CD4-positive, alpha-beta T cell treated with Interleukin-4 for 1 hour (primary cell): ENCODE measurements at regions not wholly inside any gene's neighbourhood (a gene's known extent, or its start where the extent isn't known, plus 50 kb on each side); places are given as distances from the start of the nearest gene placed in this dataset.

Source experiments
- DNase-seq, 2 donors: peaks; one replicate each; pipeline ENCODE4 v3.0.0-alpha.2; 2020 to 2022

- no peak for DNase-seq
Measured at GRCh38 chr5:89044674-89045200, 161.8 kb upstream of the MEF2C start.

GRCh38 chr5:89043676-89044075, 160.7 kb upstream of the MEF2C start:
- no peak for DNase-seq

GRCh38 chr5:89042746-89043145, 159.8 kb upstream of the MEF2C start:
- no peak for DNase-seq

GRCh38 chr5:89041976-89042375, 159.0 kb upstream of the MEF2C start:
- DNase-seq, result no peak

- DNase-seq, result no peak
Measured at GRCh38 chr5:89041249-89041779, 158.3 kb upstream of the MEF2C start.

GRCh38 chr5:89036704-89037489, 153.9 kb upstream of the MEF2C start:
- DNase-seq, result no peak

- no peak for DNase-seq
Measured at GRCh38 chr5:89036166-89036565, 153.2 kb upstream of the MEF2C start.

GRCh38 chr5:89034588-89034987, 151.6 kb upstream of the MEF2C start:
- DNase-seq, result no peak

GRCh38 chr5:89030798-89031197, 147.8 kb upstream of the MEF2C start:
- DNase-seq, result no peak

- no peak for DNase-seq
Measured at GRCh38 chr5:89028595-89029285, 145.8 kb upstream of the MEF2C start.

GRCh38 chr5:89024045-89024444, 141.1 kb upstream of the MEF2C start:
- no peak for DNase-seq

- no peak for DNase-seq
Measured at GRCh38 chr5:89020926-89021610, 138.1 kb upstream of the MEF2C start.

- DNase-seq, result no peak
Measured at GRCh38 chr5:89016741-89017303, 133.8 kb upstream of the MEF2C start.

GRCh38 chr5:89015409-89015808, 132.4 kb upstream of the MEF2C start:
- no peak for DNase-seq

GRCh38 chr5:89011778-89012711, 129.1 kb upstream of the MEF2C start:
- no peak for DNase-seq

- no peak for DNase-seq
Measured at GRCh38 chr5:89010512-89010911, 127.5 kb upstream of the MEF2C start.

GRCh38 chr5:89008291-89008690, 125.3 kb upstream of the MEF2C start:
- no peak for DNase-seq

- DNase-seq, result no peak
Measured at GRCh38 chr5:89005990-89006389, 123.0 kb upstream of the MEF2C start.

- DNase-seq, result no peak
Measured at GRCh38 chr5:89004379-89004778, 121.4 kb upstream of the MEF2C start.

GRCh38 chr5:89003563-89004036, 120.6 kb upstream of the MEF2C start:
- DNase-seq, result no peak

GRCh38 chr5:88999853-89000252, 116.9 kb upstream of the MEF2C start:
- no peak for DNase-seq

- no peak for DNase-seq
Measured at GRCh38 chr5:88997937-88998336, 115.0 kb upstream of the MEF2C start.
